GM21529 (cell line): ENCODE measurements at regions not wholly inside any gene's neighbourhood (a gene's known extent, or its start where the extent isn't known, plus 50 kb on each side); places are given as distances from the start of the nearest gene placed in this dataset.

Source experiments
- ATAC-seq: cut with Tn5 transposase; IDR thresholded peaks from one replicate; pipeline ENCODE4 v1.9.1; 2021; ENCODE audit not compliant: unreplicated experiment

DNA sequence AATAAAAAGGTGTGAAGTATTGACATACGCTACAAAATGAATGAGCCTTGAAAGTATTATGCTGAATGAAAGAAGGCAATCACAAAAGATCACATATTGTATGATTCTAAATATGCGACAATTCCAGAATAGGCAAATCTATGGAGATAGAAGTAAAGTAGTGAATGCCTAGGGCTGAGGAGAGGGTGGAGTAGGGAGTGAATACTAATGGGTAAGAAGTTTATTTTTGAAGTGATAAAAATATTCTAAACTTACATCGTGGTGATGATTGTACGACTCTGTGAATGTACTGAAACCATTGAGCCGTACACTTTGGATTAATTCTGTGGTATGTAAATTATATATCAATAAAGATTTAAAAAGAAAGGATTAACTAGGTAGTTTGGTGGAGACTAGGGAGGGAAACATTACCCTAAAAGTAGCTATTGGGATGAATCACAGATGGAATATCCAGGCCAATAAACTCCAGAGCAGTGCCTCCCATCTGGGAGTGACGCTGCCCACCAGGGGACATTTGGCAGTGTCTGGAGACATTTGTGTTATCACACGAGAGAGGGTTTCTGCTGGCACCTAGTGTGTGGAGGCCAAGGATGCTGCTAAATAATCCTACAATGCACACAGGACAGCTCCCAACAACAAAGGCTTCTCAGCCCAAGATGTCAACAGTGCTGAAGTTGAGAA lies 214.2 kb upstream of the PCSK2 start:
- no peak for ATAC-seq

DNA sequence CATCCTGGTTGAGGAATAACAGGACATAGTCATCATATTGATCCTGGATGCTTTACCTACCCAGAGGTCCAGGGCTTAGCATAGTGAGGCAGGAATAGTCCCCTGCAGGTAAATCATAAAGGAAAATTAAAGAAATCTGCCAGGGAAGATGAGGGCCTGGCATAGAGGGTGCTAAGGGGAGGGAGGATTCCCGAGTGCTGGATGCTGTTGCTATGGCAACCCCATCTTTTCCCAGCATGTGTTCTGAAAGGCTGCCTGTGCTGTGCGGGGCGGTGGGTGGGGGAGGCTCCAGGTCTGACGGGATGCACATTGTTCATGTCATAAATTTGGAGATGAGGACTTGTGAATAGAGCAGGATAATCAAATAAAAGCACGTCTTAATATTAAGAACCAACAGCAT lies 212.6 kb upstream of the PCSK2 start:
- no peak for ATAC-seq

DNA sequence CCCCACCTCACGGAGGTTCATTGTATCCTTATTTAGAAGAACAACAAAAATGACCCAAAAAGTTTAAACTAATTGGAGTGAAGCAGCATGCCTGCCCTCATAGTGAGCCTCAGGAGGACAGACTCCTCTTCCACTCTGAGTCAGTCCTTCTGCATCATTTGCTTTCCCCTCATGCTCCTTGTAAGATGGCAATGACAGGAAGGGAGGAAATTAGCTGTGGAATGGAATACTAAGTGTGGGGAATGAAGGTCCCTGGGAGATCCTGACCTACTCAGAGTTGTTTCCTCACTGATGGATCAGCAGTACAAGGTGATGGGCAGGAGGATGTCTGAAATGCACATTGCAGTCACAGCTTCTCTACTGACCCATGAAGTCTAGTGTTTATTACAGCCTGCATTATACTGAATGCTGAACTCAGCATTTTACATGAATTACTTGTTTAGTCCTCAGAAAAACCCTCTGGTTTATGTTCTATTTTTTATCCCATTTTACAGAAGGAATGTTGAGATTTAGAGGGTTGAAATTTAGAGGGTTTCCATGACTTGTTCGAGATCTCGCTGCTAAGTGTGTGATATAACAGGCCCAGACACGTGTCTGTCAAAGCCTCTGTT lies 212.0 kb upstream of the PCSK2 start:
- ATAC-seq: no peak

- ATAC-seq: no peak
These were observed 209.6 kb upstream of the PCSK2 start for GRCh38 chr20:17017232-17017631.

DNA sequence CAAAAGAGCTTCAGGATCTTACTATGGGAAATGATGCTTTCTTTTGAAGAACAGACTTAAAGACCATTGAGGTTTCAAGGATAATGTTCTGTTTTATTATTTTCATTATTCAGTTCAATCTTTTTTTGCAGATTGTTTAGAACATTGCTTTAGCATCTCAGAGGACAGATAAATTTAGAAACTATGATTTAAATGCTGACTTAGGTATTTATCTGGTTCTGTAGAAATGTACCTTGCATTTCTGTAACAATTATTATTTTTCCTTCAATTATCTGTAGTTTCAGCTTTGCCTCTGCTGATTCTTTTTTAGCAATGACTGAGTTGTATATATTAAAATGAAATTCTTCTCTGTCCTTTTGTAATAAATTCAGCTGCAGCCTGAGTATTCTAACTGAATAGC lies 205.4 kb upstream of the PCSK2 start:
- ATAC-seq: no peak

DNA sequence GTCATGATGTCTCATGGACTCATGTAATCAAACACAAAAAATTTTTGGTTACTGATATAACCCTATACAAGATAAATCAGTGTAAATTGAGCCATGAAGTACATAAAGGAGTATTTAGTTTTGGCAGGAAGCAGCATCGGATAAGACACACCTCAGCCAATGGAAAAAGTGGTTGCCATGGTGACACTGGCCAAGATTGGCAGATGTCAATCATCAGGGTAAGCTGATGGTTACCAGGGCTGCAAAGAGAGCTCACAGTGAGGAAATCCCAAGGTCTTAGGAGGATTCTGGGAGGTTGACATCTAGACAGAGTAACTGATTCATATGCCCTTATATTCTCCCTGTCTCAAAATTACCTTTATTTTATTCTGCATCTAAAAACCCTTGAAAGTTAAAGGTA lies 203.8 kb upstream of the PCSK2 start:
- ATAC-seq: no peak

DNA sequence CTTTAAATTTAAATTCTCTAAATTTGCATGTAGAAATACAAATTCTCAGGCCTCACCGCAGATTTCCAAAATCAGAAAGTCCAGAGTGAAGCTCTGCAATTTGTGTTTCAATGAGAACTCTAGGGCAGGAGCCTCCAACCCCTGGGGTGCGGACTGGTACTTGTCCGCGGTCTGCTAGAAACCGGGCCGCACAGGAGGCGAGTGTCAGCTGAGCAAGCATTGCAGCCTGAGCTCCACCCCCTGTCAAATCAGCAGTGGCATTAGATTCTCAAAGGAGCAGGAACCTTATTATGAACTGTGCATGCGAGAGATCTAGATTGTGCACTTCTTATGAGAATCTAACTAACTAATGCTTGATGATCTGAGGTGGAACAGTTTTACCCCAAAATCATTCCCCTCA lies 203.0 kb upstream of the PCSK2 start:
- ATAC-seq: no peak

DNA sequence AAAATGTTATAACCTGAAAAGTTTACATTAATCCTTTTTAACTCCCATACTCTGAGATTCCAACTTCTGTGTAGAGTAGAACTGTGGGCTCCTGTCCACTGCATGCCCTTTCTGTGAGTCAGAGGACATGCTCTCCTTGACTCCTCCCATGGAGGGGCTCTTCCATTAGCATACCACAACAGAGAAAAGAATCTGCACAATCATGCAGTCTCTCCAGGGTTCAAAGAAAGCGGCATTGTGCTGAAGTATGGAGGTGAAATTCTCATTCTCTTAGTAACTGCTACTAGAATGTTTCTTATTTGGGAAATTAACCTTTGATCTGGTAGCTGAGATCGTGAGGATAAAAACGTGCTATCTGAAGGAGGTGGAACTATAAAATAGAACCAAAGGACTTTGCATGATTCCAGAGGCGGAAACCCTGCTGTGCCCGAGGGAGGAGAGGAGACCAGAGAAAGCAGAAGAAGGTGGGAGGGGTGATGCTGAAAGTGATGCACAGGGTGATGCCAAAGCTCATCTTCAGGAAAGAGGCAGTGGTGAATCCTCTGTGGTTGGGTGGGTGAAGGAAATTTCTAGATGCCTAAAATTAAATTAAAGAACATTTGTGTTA lies 202.2 kb upstream of the PCSK2 start:
- no peak for ATAC-seq

DNA sequence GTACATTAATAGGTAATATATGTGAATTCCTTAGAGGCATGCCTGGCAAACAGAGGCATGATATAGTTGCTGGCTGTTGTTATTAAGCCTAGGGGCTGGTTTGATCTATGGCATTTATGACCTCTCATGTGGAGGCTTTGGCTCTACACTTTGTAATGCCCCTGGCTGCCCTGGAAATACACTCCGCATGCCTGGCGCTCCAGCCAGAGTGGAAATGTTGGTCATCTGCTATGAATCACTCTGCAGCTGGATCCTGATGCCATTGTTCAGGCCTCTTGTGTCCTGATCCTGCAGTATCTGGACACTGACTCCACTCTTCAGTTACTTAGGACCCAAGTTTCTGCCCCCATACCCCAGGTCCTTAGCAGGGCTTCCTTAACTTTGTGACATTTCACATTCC lies 200.5 kb upstream of the PCSK2 start:
- no peak for ATAC-seq

- no peak for ATAC-seq
These were observed 197.1 kb upstream of the PCSK2 start for GRCh38 chr20:17029698-17030097.

DNA sequence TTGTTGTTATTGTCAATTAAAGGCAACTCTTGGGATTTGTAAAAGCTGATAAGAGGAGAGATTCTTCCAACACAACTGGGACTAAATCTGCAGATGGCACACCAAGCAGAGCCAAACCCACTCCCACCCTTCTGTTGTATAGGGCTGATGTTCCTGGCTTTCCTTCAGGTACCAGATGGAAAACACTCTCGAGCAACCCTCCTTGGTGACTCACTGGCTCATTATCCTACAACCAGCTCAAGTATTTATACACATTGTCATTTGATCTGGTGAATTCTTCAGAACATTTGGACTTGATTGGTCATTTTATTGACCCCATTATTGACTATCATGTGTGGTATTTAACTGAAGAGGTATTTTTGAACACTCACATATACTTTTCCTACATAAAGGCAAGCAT lies 190.3 kb upstream of the PCSK2 start:
- no peak for ATAC-seq

- ATAC-seq: no peak
These were observed 184.7 kb upstream of the PCSK2 start for GRCh38 chr20:17042122-17042521.

GRCh38 chr20:17043323-17043722 lies 183.5 kb upstream of the PCSK2 start:
- ATAC-seq: no peak

- ATAC-seq: no peak
These were observed 181.9 kb upstream of the PCSK2 start for GRCh38 chr20:17044891-17045290.

DNA sequence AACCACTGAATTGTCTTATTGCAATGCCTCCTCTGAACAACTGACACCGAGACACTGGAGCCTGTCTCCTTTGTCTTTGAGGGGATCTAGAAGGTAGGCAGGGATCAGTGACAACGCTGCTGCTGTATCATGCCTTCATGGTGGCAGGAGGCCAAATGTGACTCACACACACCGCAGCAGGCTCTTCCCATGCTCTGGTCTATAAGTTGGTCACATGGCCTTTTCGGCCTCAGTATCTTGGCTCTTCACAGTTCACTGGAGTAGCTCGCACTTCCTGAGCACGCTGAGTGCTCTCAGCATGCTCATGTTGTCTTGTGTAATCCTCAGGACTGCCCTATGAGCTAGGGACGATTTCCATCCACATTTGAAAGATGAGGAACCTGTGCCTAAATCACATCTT lies 167.4 kb upstream of the PCSK2 start:
- no peak for ATAC-seq

DNA sequence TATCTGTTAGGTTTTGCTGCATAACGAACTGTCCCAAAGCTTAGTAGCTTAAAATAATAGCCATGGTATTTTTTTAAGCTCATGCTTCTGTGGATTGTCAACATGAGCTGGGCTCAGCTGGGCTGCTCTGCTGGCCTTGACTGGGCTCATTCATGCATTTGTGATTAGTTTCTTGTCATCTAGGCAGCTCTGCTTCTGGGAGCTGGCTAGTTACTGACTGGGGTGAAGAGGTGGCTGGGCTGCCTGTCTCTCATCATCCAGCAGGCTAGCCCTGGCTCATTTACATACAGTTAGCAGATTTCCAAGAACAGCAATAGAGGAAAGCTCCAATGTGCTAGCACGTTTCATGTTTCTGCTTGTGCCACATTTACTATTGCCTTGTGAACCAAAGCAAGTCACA lies 165.1 kb upstream of the PCSK2 start:
- ATAC-seq: no peak

DNA sequence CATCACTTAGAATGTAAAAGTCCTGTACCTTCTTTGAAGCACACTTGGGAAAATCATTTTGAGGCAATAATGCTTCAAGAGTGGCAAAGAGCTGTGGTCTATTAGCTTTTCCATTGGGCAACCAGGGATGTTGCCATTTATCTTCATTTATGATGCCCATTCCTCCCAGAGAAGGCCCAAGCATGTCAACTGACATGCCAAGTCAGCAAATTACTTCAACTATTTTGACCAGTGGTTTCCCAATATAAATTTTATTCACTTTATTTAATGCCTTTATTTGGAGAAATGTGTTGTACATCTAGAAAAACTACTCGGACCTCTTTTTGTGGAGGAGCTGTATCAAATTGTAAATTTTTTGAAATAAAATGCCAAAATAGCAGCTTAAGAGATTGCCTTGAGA lies 164.1 kb upstream of the PCSK2 start:
- ATAC-seq: no peak

GRCh38 chr20:17066902-17067301 lies 159.9 kb upstream of the PCSK2 start:
- ATAC-seq: no peak

DNA sequence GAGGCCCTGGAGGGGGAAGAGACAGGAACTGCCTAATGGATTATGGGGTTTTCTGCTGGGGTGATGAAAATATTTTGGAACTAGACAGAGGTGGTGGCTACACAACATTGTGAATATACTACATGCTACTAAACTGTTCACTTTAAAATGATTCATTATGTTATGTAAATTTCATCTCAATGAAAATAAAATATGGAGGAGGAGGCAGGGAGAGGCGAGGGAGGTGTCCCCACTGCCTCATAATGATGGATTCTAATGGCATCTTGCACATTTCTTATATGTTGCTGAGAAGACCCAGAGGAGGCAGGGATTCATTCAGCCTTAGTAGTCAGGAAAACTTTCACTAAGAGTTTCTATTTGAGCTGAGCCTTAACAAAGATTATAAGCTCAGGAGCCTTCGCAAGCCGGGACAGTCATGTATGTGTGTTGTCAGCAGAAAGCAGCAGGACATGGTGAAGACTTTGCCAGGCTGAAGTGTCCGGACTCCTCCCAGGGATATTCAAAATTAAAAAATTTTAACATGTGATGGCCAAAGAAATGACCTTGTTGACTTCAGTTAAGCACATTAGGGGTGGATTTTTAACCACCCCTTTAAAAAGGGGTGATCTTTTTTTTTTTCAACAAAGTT lies 158.6 kb upstream of the PCSK2 start:
- ATAC-seq: no peak

GRCh38 chr20:17077030-17077429 lies 149.8 kb upstream of the PCSK2 start:
- ATAC-seq: no peak

- ATAC-seq: no peak
These were observed 143.1 kb upstream of the PCSK2 start for GRCh38 chr20:17083738-17084137.

- no peak for ATAC-seq
These were observed 141.9 kb upstream of the PCSK2 start for GRCh38 chr20:17084909-17085308.
